Mesenchymal stem cell (in vitro differentiated cells and primary cell): ENCODE measurements at regions not wholly inside any gene's neighbourhood (a gene's known extent, or its start where the extent isn't known, plus 50 kb on each side); places are given as distances from the start of the nearest gene placed in this dataset.

Experiments used
- DNase-seq: peaks from one replicate; pipeline ENCODE4 v3.0.0-alpha.2; 2013
- H2AFZ ChIP-seq: one replicate; pipeline ENCODE4 v1.6.1; 2013; ENCODE audit warnings: low read depth, mild to moderate bottlenecking, control low read depth, inconsistent platforms, low read length, moderate library complexity
- H2AK5ac ChIP-seq: 2 replicates; pipeline ENCODE4 v1.6.1; 2013; ENCODE audit warnings: low read length, moderate library complexity, mild to moderate bottlenecking, inconsistent platforms; ENCODE audit not compliant: severe bottlenecking
- H2BK120ac ChIP-seq: one replicate; pipeline ENCODE4 v1.6.1; 2013; ENCODE audit warnings: low read depth, mild to moderate bottlenecking, inconsistent platforms, low read length, moderate library complexity
- H2BK12ac ChIP-seq, 2 experiments: one replicate each; pipeline ENCODE4 v1.6.1; 2013; ENCODE audit warnings: inconsistent platforms in 2 of 2, low read length in 2 of 2, mild to moderate bottlenecking in 2 of 2, moderate library complexity in 2 of 2, control low read depth in 1 of 2
- H2BK15ac ChIP-seq: one replicate; pipeline ENCODE4 v1.6.1; 2013; ENCODE audit warnings: mild to moderate bottlenecking, low read depth, inconsistent platforms; ENCODE audit not compliant: poor library complexity, severe bottlenecking
- H2BK5ac ChIP-seq: 2 replicates; pipeline ENCODE4 v1.6.1; 2013; ENCODE audit warnings: low read depth, mild to moderate bottlenecking, low read length, control low read depth, inconsistent platforms; ENCODE audit not compliant: poor library complexity, severe bottlenecking
- H3K14ac ChIP-seq, 2 experiments: one replicate each; pipeline ENCODE4 v1.6.1; 2013; ENCODE audit warnings: inconsistent platforms in 2 of 2, low read length in 2 of 2, control low read depth in 1 of 2, mild to moderate bottlenecking in 1 of 2, moderate library complexity in 1 of 2
- H3K18ac ChIP-seq, 2 experiments: one replicate each; pipeline ENCODE4 v1.6.1; 2013; ENCODE audit warnings: inconsistent platforms in 2 of 2, low read length in 2 of 2, control low read depth in 1 of 2, low read depth in 1 of 2, mild to moderate bottlenecking in 1 of 2
- H3K23ac ChIP-seq, 2 experiments: one replicate each; pipeline ENCODE4 v1.6.1; 2013; ENCODE audit warnings: inconsistent platforms in 2 of 2, low read length in 2 of 2, mild to moderate bottlenecking in 2 of 2, moderate library complexity in 2 of 2, control low read depth in 1 of 2
- H3K27ac ChIP-seq: 2 replicates; pipeline ENCODE4 v1.5.1; 2013; ENCODE audit warnings: mild to moderate bottlenecking, moderate library complexity, low read length, control low read depth, inconsistent platforms; ENCODE audit not compliant: poor library complexity, severe bottlenecking
- H3K27me3 ChIP-seq, 2 experiments: 2 replicates each; pipeline versions ENCODE4 v1.6.1 to v1.7.0; 2013; ENCODE audit warnings: low read length in 2 of 2, mild to moderate bottlenecking in 2 of 2, moderate library complexity in 2 of 2, control low read depth in 1 of 2, inconsistent platforms in 1 of 2; ENCODE audit not compliant: control insufficient read depth in 1 of 2, insufficient read depth in 1 of 2
- H3K36me3 ChIP-seq, 2 experiments: 2 replicates each; pipeline versions ENCODE4 v1.6.1 to v1.7.0; 2013; ENCODE audit warnings: low read length in 2 of 2, control low read depth in 1 of 2, inconsistent platforms in 1 of 2, low read depth in 1 of 2, mild to moderate bottlenecking in 1 of 2; ENCODE audit not compliant: insufficient read depth in 2 of 2, control insufficient read depth in 1 of 2
- H3K4ac ChIP-seq, 2 experiments: one replicate each; pipeline ENCODE4 v1.6.1; 2013; ENCODE audit warnings: inconsistent platforms in 2 of 2, low read length in 2 of 2, mild to moderate bottlenecking in 2 of 2, moderate library complexity in 2 of 2, control low read depth in 1 of 2, low read depth in 1 of 2
- H3K4me1 ChIP-seq: 2 replicates; pipeline ENCODE4 v1.6.1; 2013; ENCODE audit warnings: low read depth, low read length, control low read depth; ENCODE audit not compliant: control insufficient read depth, insufficient read depth
- H3K4me2 ChIP-seq: 2 replicates; pipeline ENCODE4 v1.6.1; 2013; ENCODE audit warnings: low read length, mild to moderate bottlenecking, inconsistent platforms; ENCODE audit not compliant: poor library complexity, severe bottlenecking
- H3K4me3 ChIP-seq, 2 experiments: 2 replicates each; pipeline versions ENCODE4 v1.5.1 to v1.7.0; 2013; ENCODE audit warnings: low read length in 2 of 2, mild to moderate bottlenecking in 2 of 2, control low read depth in 1 of 2, low read depth in 1 of 2; ENCODE audit not compliant: insufficient read depth in 1 of 2
- H3K79me1 ChIP-seq: replicated peaks from 2 replicates; pipeline ENCODE4 v1.6.1; 2013; ENCODE audit warnings: mild to moderate bottlenecking, control low read depth, low read length, inconsistent platforms; ENCODE audit not compliant: poor library complexity, severe bottlenecking
- H3K9ac ChIP-seq: 2 replicates; pipeline ENCODE4 v1.7.0; 2013; ENCODE audit warnings: mild to moderate bottlenecking, low read length, moderate library complexity
- H3K9me3 ChIP-seq: 2 replicates; pipeline ENCODE4 v1.7.0; 2013; ENCODE audit warnings: mild to moderate bottlenecking, low read length; ENCODE audit not compliant: control insufficient read depth
- H4K8ac ChIP-seq: one replicate; pipeline ENCODE4 v1.6.1; 2013; ENCODE audit warnings: inconsistent platforms, mild to moderate bottlenecking, low read length, moderate library complexity
- H4K91ac ChIP-seq: one replicate; pipeline ENCODE4 v1.6.1; 2013; ENCODE audit warnings: mild to moderate bottlenecking, low read length, inconsistent platforms
- WGBS: methylation state at CpG from one replicate; pipeline ENCODE4 v1.1.7; 2013; ENCODE audit warnings: mixed read lengths; 5-methylcytosine and 5-hydroxymethylcytosine counted together

- peaks cover 3% of the 10 kb centered on the region for H3K9me3 ChIP-seq
- H3K18ac ChIP-seq = no peak overlapping the region
- H2AFZ ChIP-seq = no peak overlapping the region
- H3K79me1 ChIP-seq = no peaks in the 10 kb centered on the region
- H3K4me2 ChIP-seq = no peak overlapping the region
- no peak for DNase-seq
- 82% methylated on average over 7 of the region's 7 CpGs for WGBS
- H2BK15ac ChIP-seq = no peak overlapping the region
- H3K4me3 ChIP-seq = no peak overlapping the region
- no peak overlapping the region for H4K8ac ChIP-seq
- H2BK120ac ChIP-seq = no peak overlapping the region
- no peaks in the 10 kb centered on the region for H3K4me1 ChIP-seq
- no peak overlapping the region for H3K27ac ChIP-seq
- no peak overlapping the region for H4K91ac ChIP-seq
- H3K27me3 ChIP-seq = no peaks in the 10 kb centered on the region
- no peak overlapping the region for H2AK5ac ChIP-seq
- no peak overlapping the region for H2BK5ac ChIP-seq
- H2BK12ac ChIP-seq = no peak overlapping the region
- no peaks in the 10 kb centered on the region for H3K36me3 ChIP-seq
- no peak overlapping the region for H3K14ac ChIP-seq
- H3K4ac ChIP-seq = no peak overlapping the region
- H3K9ac ChIP-seq = no peak overlapping the region
- H3K23ac ChIP-seq = no peak overlapping the region
These were observed 631.5 kb upstream of the KLHL29 start for GRCh38 chr2:22753476-22753875.

- no peak overlapping the region for H3K18ac ChIP-seq
- H2BK15ac ChIP-seq = no peak overlapping the region
- no peak overlapping the region for H2BK120ac ChIP-seq
- H3K9ac ChIP-seq = no peak overlapping the region
- H2AFZ ChIP-seq = no peak overlapping the region
- no peaks in the 10 kb centered on the region for H3K27me3 ChIP-seq
- H3K23ac ChIP-seq = no peak overlapping the region
- H4K8ac ChIP-seq = no peak overlapping the region
- H2BK5ac ChIP-seq = no peak overlapping the region
- no peaks in the 10 kb centered on the region for H3K79me1 ChIP-seq
- no peak overlapping the region for H3K4ac ChIP-seq
- no peaks in the 10 kb centered on the region for H3K9me3 ChIP-seq
- no peak overlapping the region for H3K27ac ChIP-seq
- no peak overlapping the region for H2BK12ac ChIP-seq
- H4K91ac ChIP-seq = no peak overlapping the region
- no peak overlapping the region for H3K14ac ChIP-seq
- H3K4me1 ChIP-seq = no peaks in the 10 kb centered on the region
- H3K36me3 ChIP-seq = no peaks in the 10 kb centered on the region
- no peak overlapping the region for H2AK5ac ChIP-seq
- H3K4me3 ChIP-seq = no peak overlapping the region
- no peak for DNase-seq
- 84% methylated on average over 6 of the region's 9 CpGs for WGBS
- H3K4me2 ChIP-seq = no peak overlapping the region
These were observed 628.5 kb upstream of the KLHL29 start for GRCh38 chr2:22756276-22757043.

GRCh38 chr2:22769497-22769896 is 615.5 kb upstream of the KLHL29 start:
- Histone ChIP-seq H3K27me3 (no peaks in the 10 kb centered on the region), H3K4ac (no peak overlapping the region), H3K9me3 (peaks cover 16% of the 10 kb centered on the region), H2BK5ac (no peak overlapping the region), H2BK120ac (no peak overlapping the region), H4K8ac (no peak overlapping the region), H3K18ac (no peak overlapping the region), H3K9ac (no peak overlapping the region), H3K4me1 (no peaks in the 10 kb centered on the region), H3K79me1 (no peaks in the 10 kb centered on the region), H2AFZ (no peak overlapping the region), H2AK5ac (no peak overlapping the region), H3K14ac (no peak overlapping the region), H4K91ac (no peak overlapping the region), H3K36me3 (no peaks in the 10 kb centered on the region), H3K23ac (no peak overlapping the region), H3K4me2 (no peak overlapping the region), H2BK15ac (no peak overlapping the region), H2BK12ac (no peak overlapping the region), H3K27ac (no peak overlapping the region), H3K4me3 (no peak overlapping the region)
- no peak for DNase-seq
- 58% methylated on average over 2 of the region's 3 CpGs for WGBS

- no peak overlapping the region for H3K14ac ChIP-seq
- no peak overlapping the region for H3K4me2 ChIP-seq
- H3K9ac ChIP-seq = no peak overlapping the region
- H2BK120ac ChIP-seq = no peak overlapping the region
- H3K9me3 ChIP-seq = no peaks in the 10 kb centered on the region
- 78% methylated on average over 5 of the region's 5 CpGs for WGBS
- H3K79me1 ChIP-seq = no peaks in the 10 kb centered on the region
- H3K4me1 ChIP-seq = no peaks in the 10 kb centered on the region
- H4K8ac ChIP-seq = no peak overlapping the region
- no peaks in the 10 kb centered on the region for H3K36me3 ChIP-seq
- no peak overlapping the region for H2AFZ ChIP-seq
- no peak overlapping the region for H2BK15ac ChIP-seq
- no peak overlapping the region for H3K27ac ChIP-seq
- H4K91ac ChIP-seq = no peak overlapping the region
- H2BK5ac ChIP-seq = no peak overlapping the region
- no peaks in the 10 kb centered on the region for H3K27me3 ChIP-seq
- H2BK12ac ChIP-seq = no peak overlapping the region
- no peak overlapping the region for H2AK5ac ChIP-seq
- H3K4ac ChIP-seq = no peak overlapping the region
- no peak overlapping the region for H3K23ac ChIP-seq
- H3K4me3 ChIP-seq = no peak overlapping the region
- H3K18ac ChIP-seq = no peak overlapping the region
- no peak for DNase-seq
These were observed 600.4 kb upstream of the KLHL29 start for GRCh38 chr2:22784566-22784965.
